ENCODE measurements at regions not wholly inside any gene's neighbourhood (a gene's known extent, or its start where the extent isn't known, plus 50 kb on each side); places are given as distances from the start of the nearest gene placed in this dataset.
A peak's percentile ranks its signal among the peaks of the same experiment; 100 is the strongest.

DNA sequence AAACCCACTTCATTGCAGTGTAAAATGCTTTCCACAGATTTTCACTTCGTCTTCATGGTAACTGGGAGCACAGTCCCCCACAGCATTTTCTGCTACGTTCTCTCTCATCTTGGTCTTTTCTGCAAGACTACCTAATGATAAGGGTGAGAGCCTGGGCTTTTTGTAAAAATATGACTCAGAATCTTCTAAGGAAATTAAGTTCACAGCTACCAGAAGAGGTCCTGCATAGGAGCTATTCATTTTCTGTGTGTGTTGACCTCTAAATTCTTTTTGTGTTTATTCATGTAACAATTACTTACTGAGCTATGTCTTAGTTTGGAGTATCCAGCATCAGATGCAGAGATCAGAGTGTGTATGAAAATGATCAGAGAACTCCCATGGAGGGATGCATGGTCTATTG lies 192.2 kb downstream of the CPEB2 start:
- Histone ChIP-seq H3K9ac (ENCODE audit: low read depth, low read length, poor library complexity, severe bottlenecking) (no peak overlapping the region), H3K4me2 (ENCODE audit: low read depth, low read length, poor library complexity, severe bottlenecking) (no peak overlapping the region), H3K36me3 (ENCODE audit: insufficient read depth, low read length) (no peaks in the 10 kb centered on the region), H3K79me2 (ENCODE audit: insufficient read depth, low read length) (no peaks in the 10 kb centered on the region), H4K20me1 (ENCODE audit: insufficient read depth, low read length, poor library complexity, severe bottlenecking) (no peaks in the 10 kb centered on the region), H3K9me3 (ENCODE audit: insufficient read depth, low read depth, low read length) (no peaks in the 10 kb centered on the region), H3K4me3 (ENCODE audit: low read length, poor library complexity, severe bottlenecking) (no peak overlapping the region), H3F3A (ENCODE audit: low read depth) (no peaks in the 10 kb centered on the region), H3K9me2 (replicated peaks; ENCODE audit: low read depth, low read length) (no peaks in the 10 kb centered on the region), H2AFZ (ENCODE audit: low read length) (no peak overlapping the region), H3K4me1 (ENCODE audit: insufficient read depth, low read length, poor library complexity, severe bottlenecking) (no peaks in the 10 kb centered on the region), H3K27me3 (ENCODE audit: insufficient read depth, low read length, poor library complexity, severe bottlenecking) (no peaks in the 10 kb centered on the region)
- no peak for TF ChIP-seq EZH2phosphoT487 (IDR thresholded peaks at IDR 0.05; ENCODE audit: borderline replicate concordance)
- TF ChIP-seq, protein P1, sequence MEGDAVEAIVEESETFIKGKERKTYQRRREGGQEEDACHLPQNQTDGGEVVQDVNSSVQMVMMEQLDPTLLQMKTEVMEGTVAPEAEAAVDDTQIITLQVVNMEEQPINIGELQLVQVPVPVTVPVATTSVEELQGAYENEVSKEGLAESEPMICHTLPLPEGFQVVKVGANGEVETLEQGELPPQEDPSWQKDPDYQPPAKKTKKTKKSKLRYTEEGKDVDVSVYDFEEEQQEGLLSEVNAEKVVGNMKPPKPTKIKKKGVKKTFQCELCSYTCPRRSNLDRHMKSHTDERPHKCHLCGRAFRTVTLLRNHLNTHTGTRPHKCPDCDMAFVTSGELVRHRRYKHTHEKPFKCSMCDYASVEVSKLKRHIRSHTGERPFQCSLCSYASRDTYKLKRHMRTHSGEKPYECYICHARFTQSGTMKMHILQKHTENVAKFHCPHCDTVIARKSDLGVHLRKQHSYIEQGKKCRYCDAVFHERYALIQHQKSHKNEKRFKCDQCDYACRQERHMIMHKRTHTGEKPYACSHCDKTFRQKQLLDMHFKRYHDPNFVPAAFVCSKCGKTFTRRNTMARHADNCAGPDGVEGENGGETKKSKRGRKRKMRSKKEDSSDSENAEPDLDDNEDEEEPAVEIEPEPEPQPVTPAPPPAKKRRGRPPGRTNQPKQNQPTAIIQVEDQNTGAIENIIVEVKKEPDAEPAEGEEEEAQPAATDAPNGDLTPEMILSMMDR (conservative IDR thresholded peaks at IDR 0.05; ENCODE audit: low read length) = no peak

DNA sequence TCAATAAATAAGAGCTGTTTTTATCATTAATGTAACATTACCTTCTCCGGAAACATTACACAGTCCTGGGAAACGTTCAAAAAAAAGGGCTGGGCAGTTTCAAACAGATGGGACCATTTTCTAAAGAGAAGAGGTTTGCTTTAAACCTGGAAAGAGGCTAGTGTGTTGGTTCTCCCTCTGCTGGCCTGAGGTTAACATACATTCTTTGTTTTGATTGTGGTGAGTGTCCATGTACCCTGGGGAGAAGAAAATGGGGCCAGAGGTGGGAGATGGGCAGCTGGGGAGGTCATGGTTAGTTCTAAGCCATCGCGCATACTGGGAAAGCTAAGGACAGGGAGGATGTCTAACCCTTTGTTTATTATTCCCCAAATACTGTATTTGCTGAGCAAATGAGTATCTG lies 194.7 kb downstream of the CPEB2 start:
- no peak overlapping the region for H3K9ac ChIP-seq (ENCODE audit: low read depth, low read length, poor library complexity, severe bottlenecking)
- H3K4me1 ChIP-seq (ENCODE audit: insufficient read depth, low read length, poor library complexity, severe bottlenecking) = no peaks in the 10 kb centered on the region
- no peak overlapping the region for H3K4me2 ChIP-seq (ENCODE audit: low read depth, low read length, poor library complexity, severe bottlenecking)
- no peaks in the 10 kb centered on the region for H3K27me3 ChIP-seq (ENCODE audit: insufficient read depth, low read length, poor library complexity, severe bottlenecking)
- no peak for TF ChIP-seq EZH2phosphoT487 (IDR thresholded peaks at IDR 0.05; ENCODE audit: borderline replicate concordance)
- TF ChIP-seq, protein P1 (conservative IDR thresholded peaks at IDR 0.05; ENCODE audit: low read length) = peak; percentile 50
- H2AFZ ChIP-seq (ENCODE audit: low read length) = no peak overlapping the region
- H3K36me3 ChIP-seq (ENCODE audit: insufficient read depth, low read length) = no peaks in the 10 kb centered on the region
- H3K79me2 ChIP-seq (ENCODE audit: insufficient read depth, low read length) = no peaks in the 10 kb centered on the region
- no peak overlapping the region for H3K4me3 ChIP-seq (ENCODE audit: low read length, poor library complexity, severe bottlenecking)
- H3F3A ChIP-seq (ENCODE audit: low read depth) = no peaks in the 10 kb centered on the region
- no peaks in the 10 kb centered on the region for H3K9me3 ChIP-seq (ENCODE audit: insufficient read depth, low read depth, low read length)
- H3K9me2 ChIP-seq (replicated peaks; ENCODE audit: low read depth, low read length) = no peaks in the 10 kb centered on the region
- no peaks in the 10 kb centered on the region for H4K20me1 ChIP-seq (ENCODE audit: insufficient read depth, low read length, poor library complexity, severe bottlenecking)

DNA sequence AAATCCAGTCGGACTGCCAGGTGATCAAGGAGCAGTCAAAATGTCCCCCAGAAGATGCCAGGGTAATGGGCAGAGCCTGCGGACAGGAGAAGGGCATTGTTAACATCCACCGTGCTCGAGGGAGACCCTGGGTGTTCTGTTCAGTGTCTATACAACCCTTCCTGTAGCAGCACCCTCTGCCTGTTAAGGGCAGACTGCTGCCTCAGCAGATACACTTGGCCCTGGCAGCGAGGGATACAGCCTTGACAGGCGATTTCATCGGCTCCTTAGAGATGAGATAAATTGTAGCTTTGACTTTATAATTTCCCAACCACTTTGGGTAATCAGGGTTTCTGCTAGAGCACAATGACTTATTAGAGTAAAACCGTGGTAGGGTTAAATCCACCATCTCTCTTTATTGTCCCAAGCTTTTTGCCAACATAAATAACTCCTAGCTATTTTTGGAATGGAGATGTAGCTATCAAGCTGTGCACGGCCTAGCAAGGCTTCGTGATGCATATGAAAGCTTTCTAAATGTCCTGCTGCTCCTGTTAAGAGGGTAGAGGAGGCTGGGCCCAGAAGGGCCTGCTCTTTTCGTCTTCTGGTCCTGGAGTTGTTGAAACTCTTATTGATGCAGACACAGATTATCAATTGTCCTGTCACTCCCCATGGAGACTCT lies 195.9 kb downstream of the CPEB2 start:
- Histone ChIP-seq H3K27me3 (ENCODE audit: insufficient read depth, low read length, poor library complexity, severe bottlenecking) (no peaks in the 10 kb centered on the region), H3F3A (ENCODE audit: low read depth) (no peaks in the 10 kb centered on the region), H3K4me3 (ENCODE audit: low read length, poor library complexity, severe bottlenecking) (no peak overlapping the region), H4K20me1 (ENCODE audit: insufficient read depth, low read length, poor library complexity, severe bottlenecking) (no peaks in the 10 kb centered on the region), H2AFZ (ENCODE audit: low read length) (no peak overlapping the region), H3K9ac (ENCODE audit: low read depth, low read length, poor library complexity, severe bottlenecking) (no peak overlapping the region), H3K4me2 (ENCODE audit: low read depth, low read length, poor library complexity, severe bottlenecking) (no peak overlapping the region), H3K79me2 (ENCODE audit: insufficient read depth, low read length) (no peaks in the 10 kb centered on the region), H3K9me2 (replicated peaks; ENCODE audit: low read depth, low read length) (no peaks in the 10 kb centered on the region), H3K4me1 (ENCODE audit: insufficient read depth, low read length, poor library complexity, severe bottlenecking) (no peaks in the 10 kb centered on the region), H3K36me3 (ENCODE audit: insufficient read depth, low read length) (no peaks in the 10 kb centered on the region), H3K9me3 (ENCODE audit: insufficient read depth, low read depth, low read length) (no peaks in the 10 kb centered on the region)
- TF ChIP-seq EZH2phosphoT487 (IDR thresholded peaks at IDR 0.05; ENCODE audit: borderline replicate concordance) = no peak
- TF ChIP-seq, protein P1 (conservative IDR thresholded peaks at IDR 0.05; ENCODE audit: low read length) = no peak
